ENCODE measurements at regions not wholly inside any gene's neighbourhood (a gene's known extent, or its start where the extent isn't known, plus 50 kb on each side); places are given as distances from the start of the nearest gene placed in this dataset.
"Not testable (repeated sequence)": the region's sequence is repeated elsewhere in the genome, so short reads cannot be mapped to it uniquely, and the experiment has no call there.

GRCh38 chr2:33690686-33691085, 91.6 kb upstream of the FAM98A start:
- TF ChIP-seq CTCF (IDR thresholded peaks at IDR 0.05; ENCODE audit: low read depth, low read length); EZH2phosphoT487 (IDR thresholded peaks at IDR 0.05; ENCODE audit: low read depth): not testable (repeated sequence)

Measured in OCI-LY3 (cell line).